Ascending aorta (tissue), 2 donors: ENCODE measurements at regions not wholly inside any gene's neighbourhood (a gene's known extent, or its start where the extent isn't known, plus 50 kb on each side); places are given as distances from the start of the nearest gene placed in this dataset.

Experiments used
- DNase-seq, 2 donors: peaks; one replicate each; pipeline ENCODE4 v3.0.0-alpha.2; 2019; ENCODE audit warnings: low spot score in 2 of 2
- H3K27ac ChIP-seq, 2 donors: fragments of 200-600 bp; sonication (generic); one replicate each; pipeline ENCODE4 v1.5.1; 2016 to 2017; ENCODE audit warnings: mild to moderate bottlenecking in 1 of 2
- H3K27me3 ChIP-seq: fragments of 200-600 bp; sonication (generic); one replicate; pipeline ENCODE4 v1.5.1; 2017
- H3K36me3 ChIP-seq, 2 donors: fragments of 200-600 bp; sonication (generic); one replicate each; pipeline ENCODE4 v1.5.1; 2016
- H3K4me1 ChIP-seq, 2 donors: fragments of 200-600 bp; sonication (generic); one replicate each; pipeline ENCODE4 v1.5.1; 2016 to 2017; ENCODE audit warnings: mild to moderate bottlenecking in 1 of 2
- H3K4me3 ChIP-seq, 2 donors: fragments of 200-600 bp; sonication (generic); one replicate each; pipeline ENCODE4 v1.5.1; 2016 to 2017; ENCODE audit warnings: mild to moderate bottlenecking in 1 of 2
- H3K9me3 ChIP-seq, 2 donors: fragments of 200-600 bp; sonication (generic); one replicate each; pipeline ENCODE4 v1.5.1; 2016
- CTCF ChIP-seq, 3 experiments: fragments of 200-600 bp in 2 of 3; fragments of 450-650 bp in 1 of 3; sonication (generic) in 2 of 3; IDR thresholded peaks; one replicate each; pipeline ENCODE4 v1.5.1; 2016 to 2019; ENCODE audit warnings: antibody characterized with exemption in 3 of 3, mild to moderate bottlenecking in 1 of 3, moderate library complexity in 1 of 3
- intact Hi-C: fragments of 100-400 bp; cut with DNase I; formaldehyde crosslinking; loops from one replicate; pipeline ENCODE4 v1.15.1; 2023

- Histone ChIP-seq H3K27me3 (no peaks in the 10 kb centered on the region), H3K4me3 (no peak overlapping the region), H3K36me3 (no peaks in the 10 kb centered on the region), H3K4me1 (no peaks in the 10 kb centered on the region), H3K9me3 (no peaks in the 10 kb centered on the region), H3K27ac (no peak overlapping the region)
- TF ChIP-seq CTCF (IDR thresholded peaks at IDR 0.05): no peak
- DNase-seq: peak in 1 of 2 donors; percentile 41
- intact Hi-C loops: no loop called here
Measured at GRCh38 chr6:168197636-168198301, 118.8 kb upstream of the FRMD1 start.

GRCh38 chr6:168196881-168197635, 118.0 kb upstream of the FRMD1 start:
- Histone ChIP-seq H3K36me3 (no peaks in the 10 kb centered on the region), H3K9me3 (no peaks in the 10 kb centered on the region), H3K4me1 (no peaks in the 10 kb centered on the region), H3K27me3 (no peaks in the 10 kb centered on the region), H3K4me3 (no peak overlapping the region), H3K27ac (no peak overlapping the region)
- TF ChIP-seq CTCF (IDR thresholded peaks at IDR 0.05): no peak
- peak in 1 of 2 donors; percentile 48 for DNase-seq
- intact Hi-C loops: no loop called here

GRCh38 chr6:168196385-168196860, 117.4 kb upstream of the FRMD1 start:
- Histone ChIP-seq H3K4me1 (no peaks in the 10 kb centered on the region), H3K4me3 (no peak overlapping the region), H3K27ac (no peak overlapping the region), H3K9me3 (no peaks in the 10 kb centered on the region), H3K36me3 (no peaks in the 10 kb centered on the region), H3K27me3 (no peaks in the 10 kb centered on the region)
- intact Hi-C loops: no loop called here
- DNase-seq: no peak
- TF ChIP-seq CTCF (IDR thresholded peaks at IDR 0.05): no peak

- no peaks in the 10 kb centered on the region for H3K27me3 ChIP-seq
- no peak for TF ChIP-seq CTCF (IDR thresholded peaks at IDR 0.05)
- H3K4me1 ChIP-seq: no peaks in the 10 kb centered on the region
- H3K27ac ChIP-seq: no peak overlapping the region
- no peaks in the 10 kb centered on the region for H3K9me3 ChIP-seq
- DNase-seq: peak in 1 of 2 donors; percentile 28
- no peak overlapping the region for H3K4me3 ChIP-seq
- no peaks in the 10 kb centered on the region for H3K36me3 ChIP-seq
- intact Hi-C loops: no loop called here
Measured at GRCh38 chr6:168195712-168196111, 116.7 kb upstream of the FRMD1 start.

GRCh38 chr6:168194732-168195567, 115.9 kb upstream of the FRMD1 start:
- Histone ChIP-seq H3K4me3 (no peak overlapping the region), H3K4me1 (no peaks in the 10 kb centered on the region), H3K27me3 (no peaks in the 10 kb centered on the region), H3K36me3 (no peaks in the 10 kb centered on the region), H3K9me3 (no peaks in the 10 kb centered on the region), H3K27ac (no peak overlapping the region)
- TF ChIP-seq CTCF (IDR thresholded peaks at IDR 0.05): no peak
- DNase-seq: peak in 1 of 2 donors; percentile 38
- intact Hi-C loops: no loop called here
